Fibroblast of skin of right quadriceps (primary cell): ENCODE measurements at regions not wholly inside any gene's neighbourhood (a gene's known extent, or its start where the extent isn't known, plus 50 kb on each side); places are given as distances from the start of the nearest gene placed in this dataset.

ENCODE experiments used
- DNase-seq: peaks from one replicate; pipeline ENCODE4 v3.0.0-alpha.2; 2013

GRCh38 chr10:43802988-43803696, 154.5 kb upstream of the ZNF32 start:
- no peak for DNase-seq

- no peak for DNase-seq
These were observed 152.9 kb upstream of the ZNF32 start for GRCh38 chr10:43801626-43802025.

- no peak for DNase-seq
These were observed 152.5 kb upstream of the ZNF32 start for GRCh38 chr10:43801140-43801539.

- peak; percentile 31 for DNase-seq
These were observed 148.1 kb upstream of the ZNF32 start for GRCh38 chr10:43796781-43797180.

GRCh38 chr10:43795639-43796038, 147.0 kb upstream of the ZNF32 start:
- no peak for DNase-seq

GRCh38 chr10:43795093-43795492, 146.4 kb upstream of the ZNF32 start:
- no peak for DNase-seq

- no peak for DNase-seq
These were observed 145.6 kb upstream of the ZNF32 start for GRCh38 chr10:43794181-43794815.

- DNase-seq, result peak; percentile 84
These were observed 145.0 kb upstream of the ZNF32 start for GRCh38 chr10:43793704-43794103.

- no peak for DNase-seq
These were observed 141.5 kb upstream of the ZNF32 start for GRCh38 chr10:43790147-43790546.

GRCh38 chr10:43785252-43785651, 136.6 kb upstream of the ZNF32 start:
- DNase-seq, result no peak

- no peak for DNase-seq
These were observed 134.1 kb upstream of the ZNF32 start for GRCh38 chr10:43782814-43783213.

GRCh38 chr10:43781480-43782361, 133.0 kb upstream of the ZNF32 start:
- DNase-seq, result peak; percentile 14

- DNase-seq, result no peak
These were observed 129.9 kb upstream of the ZNF32 start for GRCh38 chr10:43778571-43778970.

GRCh38 chr10:43775384-43775783, 126.7 kb upstream of the ZNF32 start:
- DNase-seq, result no peak

GRCh38 chr10:43774234-43774769, 125.6 kb upstream of the ZNF32 start:
- no peak for DNase-seq

- no peak for DNase-seq
These were observed 125.1 kb upstream of the ZNF32 start for GRCh38 chr10:43773736-43774135.

GRCh38 chr10:43772171-43772570, 123.5 kb upstream of the ZNF32 start:
- DNase-seq, result peak; percentile 21

- no peak for DNase-seq
These were observed 123.0 kb upstream of the ZNF32 start for GRCh38 chr10:43771675-43772074.

- no peak for DNase-seq
These were observed 116.8 kb upstream of the ZNF32 start for GRCh38 chr10:43765516-43765915.

GRCh38 chr10:43763846-43764245, 115.2 kb upstream of the ZNF32 start:
- DNase-seq, result no peak

- no peak for DNase-seq
These were observed 111.8 kb upstream of the ZNF32 start for GRCh38 chr10:43760514-43760913.

GRCh38 chr10:43759216-43759615, 110.5 kb upstream of the ZNF32 start:
- no peak for DNase-seq

- no peak for DNase-seq
These were observed 107.7 kb upstream of the ZNF32 start for GRCh38 chr10:43756341-43756740.
